ENCODE measurements at regions not wholly inside any gene's neighbourhood (a gene's known extent, or its start where the extent isn't known, plus 50 kb on each side); places are given as distances from the start of the nearest gene placed in this dataset.

DNA sequence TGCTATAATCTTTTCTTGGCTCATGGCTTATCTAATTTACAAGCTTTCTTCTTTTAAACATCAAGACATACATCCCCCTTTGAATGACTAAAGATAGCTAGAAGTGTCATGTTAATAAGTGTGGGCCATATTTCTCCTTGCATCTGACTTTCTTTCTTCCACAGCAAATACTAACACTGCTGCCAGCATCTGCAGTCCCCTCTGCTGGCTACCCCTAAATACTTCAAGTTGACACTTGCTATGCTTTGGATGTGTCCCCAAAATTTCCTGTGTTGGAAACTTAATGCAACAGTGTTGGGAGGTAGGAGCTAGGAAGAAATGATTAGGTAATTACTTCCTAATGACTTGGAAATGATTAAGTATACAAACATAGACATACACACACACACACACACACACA, 459.0 kb upstream of the ST8SIA4 start:
- Histone ChIP-seq H3K79me2 (ENCODE audit: insufficient read depth, low read length) (no peaks in the 10 kb centered on the region), H3K4me3 (replicated peaks in 1 of 3; ENCODE audit: insufficient read depth in 1 of 3, low read depth in 2 of 3, low read length in 3 of 3) (no peak overlapping the region), H3K27ac (ENCODE audit: extremely low read length, insufficient read depth, low read length) (no peak overlapping the region), H3K9ac (ENCODE audit: insufficient read depth, low read depth, low read length) (no peak overlapping the region), H4K20me1 (ENCODE audit: insufficient read depth, low read length) (no peaks in the 10 kb centered on the region), H3K4me1 (ENCODE audit: insufficient read depth, low read length) (no peaks in the 10 kb centered on the region), H2AFZ (ENCODE audit: low read length) (no peak overlapping the region), H3K9me3 (ENCODE audit: low read length) (no peaks in the 10 kb centered on the region), H3K36me3 (replicated peaks in 1 of 2; ENCODE audit: control insufficient read depth in 1 of 2, insufficient read depth in 2 of 2, low read length in 2 of 2) (no peaks in the 10 kb centered on the region), H3K4me2 (ENCODE audit: low read depth, low read length) (no peak overlapping the region), H3K27me3 (ENCODE audit: control insufficient read depth in 1 of 2, insufficient read depth in 2 of 2, low read length in 2 of 2) (no peaks in the 10 kb centered on the region; a peak in 1 of 5 replicates)
- CTCF ChIA-PET (ENCODE audit: low intra/inter-chr PET ratio, low total read pairs), result no interaction called here
- intact Hi-C loops (cut with micrococcal nuclease; ENCODE audit: unreplicated experiment) (no loop called here), in situ Hi-C loops (cut with HindIII; ENCODE audit: extremely low pct_ligation_motif_present, low pct_unique_long_range_greater_than_20kb) (no loop called here)
- ATAC-seq, result no peak
- DNase-seq (ENCODE audit: low spot score), result no peak
- no TSS peak for BruUV-seq (replicated peaks)
- POLR2A ChIA-PET, result no interaction called here
- no peak for FAIRE-seq
- TF ChIP-seq ZNF605 (CRISPR knock-in tag; IDR thresholded peaks at IDR 0.05) (no peak), ZNF564 (CRISPR knock-in tag; IDR thresholded peaks at IDR 0.05) (no peak), ZNF577 (CRISPR knock-in tag; IDR thresholded peaks at IDR 0.05; ENCODE audit: borderline replicate concordance, low read depth) (no peak), ZFX (CRISPR knock-in tag; IDR thresholded peaks at IDR 0.05; ENCODE audit: low read depth) (no peak), FOXA3 (CRISPR knock-in tag; IDR thresholded peaks at IDR 0.05) (no peak), PAWR (CRISPR knock-in tag; IDR thresholded peaks at IDR 0.05; ENCODE audit: borderline replicate concordance) (no peak), ZNF451 (CRISPR knock-in tag; IDR thresholded peaks at IDR 0.05) (no peak), ZNF670 (CRISPR knock-in tag; IDR thresholded peaks at IDR 0.05; ENCODE audit: borderline replicate concordance) (no peak), ZZZ3 (CRISPR knock-in tag; IDR thresholded peaks at IDR 0.05; ENCODE audit: borderline replicate concordance) (no peak), ZNF263 (CRISPR knock-in tag; IDR thresholded peaks at IDR 0.05) (no peak), KDM5A (IDR thresholded peaks at IDR 0.05; ENCODE audit: borderline replicate concordance, low read length) (no peak), ELF4 (CRISPR knock-in tag; IDR thresholded peaks at IDR 0.05; ENCODE audit: borderline replicate concordance) (no peak), MBD4 (IDR thresholded peaks at IDR 0.05; ENCODE audit: borderline replicate concordance, low read length) (no peak)
- TF ChIP-seq, protein P1, sequence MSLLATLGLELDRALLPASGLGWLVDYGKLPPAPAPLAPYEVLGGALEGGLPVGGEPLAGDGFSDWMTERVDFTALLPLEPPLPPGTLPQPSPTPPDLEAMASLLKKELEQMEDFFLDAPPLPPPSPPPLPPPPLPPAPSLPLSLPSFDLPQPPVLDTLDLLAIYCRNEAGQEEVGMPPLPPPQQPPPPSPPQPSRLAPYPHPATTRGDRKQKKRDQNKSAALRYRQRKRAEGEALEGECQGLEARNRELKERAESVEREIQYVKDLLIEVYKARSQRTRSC (CRISPR knock-in tag; IDR thresholded peaks at IDR 0.05; ENCODE audit: low read depth), result no peak
